ENCODE measurements at regions not wholly inside any gene's neighbourhood (a gene's known extent, or its start where the extent isn't known, plus 50 kb on each side); places are given as distances from the start of the nearest gene placed in this dataset.

DNA sequence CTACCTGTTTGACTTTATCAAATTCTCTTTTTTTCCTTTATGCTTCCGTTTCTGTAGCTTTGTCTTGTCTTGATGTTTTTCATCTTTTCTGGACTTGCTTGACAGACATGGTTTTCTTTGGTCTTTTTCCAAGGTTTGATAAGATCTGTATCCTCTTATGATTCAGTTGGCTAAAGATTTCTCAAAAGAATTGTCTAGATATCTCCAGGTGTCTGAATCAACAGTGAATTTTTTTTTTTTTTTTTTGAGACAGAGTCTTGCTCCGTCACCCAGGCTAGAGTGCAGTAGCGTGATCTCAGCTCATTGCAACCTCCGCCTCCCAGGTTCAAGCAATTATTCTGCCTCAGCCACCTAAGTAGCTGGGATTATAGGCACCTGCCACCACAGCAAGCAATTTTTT lies 357.8 kb upstream of the USP9Y start:
- Histone ChIP-seq H3K27ac (ENCODE audit: low read length) (no peak overlapping the region), H3K9ac (ENCODE audit: low read length) (no peak overlapping the region), H2AFZ (ENCODE audit: low read depth, low read length) (no peak overlapping the region), H3K4me3 (ENCODE audit: low read length) (no peak overlapping the region), H4K20me1 (ENCODE audit: insufficient read depth) (no peaks in the 10 kb centered on the region), H3K79me2 (replicated peaks; ENCODE audit: insufficient read depth, low read length) (no peaks in the 10 kb centered on the region), H3K36me3 (ENCODE audit: insufficient read depth, low read length) (no peaks in the 10 kb centered on the region), H3K9me2 (ENCODE audit: insufficient read depth, low read length) (no peaks in the 10 kb centered on the region), H3K27me3 (ENCODE audit: insufficient read depth, low read depth, low read length) (no peaks in the 10 kb centered on the region), H3K9me3 (ENCODE audit: low read length) (no peaks in the 10 kb centered on the region), H3K4me2 (ENCODE audit: low read length) (no peak overlapping the region), H3F3A (ENCODE audit: insufficient read depth, low read length, poor library complexity, severe bottlenecking) (no peaks in the 10 kb centered on the region)
- TF ChIP-seq POLR2AphosphoS5 (IDR thresholded peaks at IDR 0.05) (no peak), MXI1 (conservative IDR thresholded peaks at IDR 0.05; ENCODE audit: poor library complexity, severe bottlenecking) (no peak), SMC3 (conservative IDR thresholded peaks at IDR 0.05; ENCODE audit: poor library complexity) (no peak), RAD21 (conservative IDR thresholded peaks at IDR 0.05) (no peak), TAF1 (IDR thresholded peaks at IDR 0.05; ENCODE audit: low read depth) (no peak), EP300 (conservative IDR thresholded peaks at IDR 0.05; ENCODE audit: poor library complexity, severe bottlenecking) (no peak), EZH2 (IDR thresholded peaks at IDR 0.05; ENCODE audit: borderline replicate concordance, insufficient read depth, low read length, poor library complexity, severe bottlenecking) (no peak)
- TF ChIP-seq, protein P1, sequence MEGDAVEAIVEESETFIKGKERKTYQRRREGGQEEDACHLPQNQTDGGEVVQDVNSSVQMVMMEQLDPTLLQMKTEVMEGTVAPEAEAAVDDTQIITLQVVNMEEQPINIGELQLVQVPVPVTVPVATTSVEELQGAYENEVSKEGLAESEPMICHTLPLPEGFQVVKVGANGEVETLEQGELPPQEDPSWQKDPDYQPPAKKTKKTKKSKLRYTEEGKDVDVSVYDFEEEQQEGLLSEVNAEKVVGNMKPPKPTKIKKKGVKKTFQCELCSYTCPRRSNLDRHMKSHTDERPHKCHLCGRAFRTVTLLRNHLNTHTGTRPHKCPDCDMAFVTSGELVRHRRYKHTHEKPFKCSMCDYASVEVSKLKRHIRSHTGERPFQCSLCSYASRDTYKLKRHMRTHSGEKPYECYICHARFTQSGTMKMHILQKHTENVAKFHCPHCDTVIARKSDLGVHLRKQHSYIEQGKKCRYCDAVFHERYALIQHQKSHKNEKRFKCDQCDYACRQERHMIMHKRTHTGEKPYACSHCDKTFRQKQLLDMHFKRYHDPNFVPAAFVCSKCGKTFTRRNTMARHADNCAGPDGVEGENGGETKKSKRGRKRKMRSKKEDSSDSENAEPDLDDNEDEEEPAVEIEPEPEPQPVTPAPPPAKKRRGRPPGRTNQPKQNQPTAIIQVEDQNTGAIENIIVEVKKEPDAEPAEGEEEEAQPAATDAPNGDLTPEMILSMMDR (IDR thresholded peaks at IDR 0.05; ENCODE audit: poor library complexity, severe bottlenecking) = no peak
- TF ChIP-seq, protein P2, sequence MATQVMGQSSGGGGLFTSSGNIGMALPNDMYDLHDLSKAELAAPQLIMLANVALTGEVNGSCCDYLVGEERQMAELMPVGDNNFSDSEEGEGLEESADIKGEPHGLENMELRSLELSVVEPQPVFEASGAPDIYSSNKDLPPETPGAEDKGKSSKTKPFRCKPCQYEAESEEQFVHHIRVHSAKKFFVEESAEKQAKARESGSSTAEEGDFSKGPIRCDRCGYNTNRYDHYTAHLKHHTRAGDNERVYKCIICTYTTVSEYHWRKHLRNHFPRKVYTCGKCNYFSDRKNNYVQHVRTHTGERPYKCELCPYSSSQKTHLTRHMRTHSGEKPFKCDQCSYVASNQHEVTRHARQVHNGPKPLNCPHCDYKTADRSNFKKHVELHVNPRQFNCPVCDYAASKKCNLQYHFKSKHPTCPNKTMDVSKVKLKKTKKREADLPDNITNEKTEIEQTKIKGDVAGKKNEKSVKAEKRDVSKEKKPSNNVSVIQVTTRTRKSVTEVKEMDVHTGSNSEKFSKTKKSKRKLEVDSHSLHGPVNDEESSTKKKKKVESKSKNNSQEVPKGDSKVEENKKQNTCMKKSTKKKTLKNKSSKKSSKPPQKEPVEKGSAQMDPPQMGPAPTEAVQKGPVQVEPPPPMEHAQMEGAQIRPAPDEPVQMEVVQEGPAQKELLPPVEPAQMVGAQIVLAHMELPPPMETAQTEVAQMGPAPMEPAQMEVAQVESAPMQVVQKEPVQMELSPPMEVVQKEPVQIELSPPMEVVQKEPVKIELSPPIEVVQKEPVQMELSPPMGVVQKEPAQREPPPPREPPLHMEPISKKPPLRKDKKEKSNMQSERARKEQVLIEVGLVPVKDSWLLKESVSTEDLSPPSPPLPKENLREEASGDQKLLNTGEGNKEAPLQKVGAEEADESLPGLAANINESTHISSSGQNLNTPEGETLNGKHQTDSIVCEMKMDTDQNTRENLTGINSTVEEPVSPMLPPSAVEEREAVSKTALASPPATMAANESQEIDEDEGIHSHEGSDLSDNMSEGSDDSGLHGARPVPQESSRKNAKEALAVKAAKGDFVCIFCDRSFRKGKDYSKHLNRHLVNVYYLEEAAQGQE (IDR thresholded peaks at IDR 0.05; ENCODE audit: borderline replicate concordance) = no peak

DNA sequence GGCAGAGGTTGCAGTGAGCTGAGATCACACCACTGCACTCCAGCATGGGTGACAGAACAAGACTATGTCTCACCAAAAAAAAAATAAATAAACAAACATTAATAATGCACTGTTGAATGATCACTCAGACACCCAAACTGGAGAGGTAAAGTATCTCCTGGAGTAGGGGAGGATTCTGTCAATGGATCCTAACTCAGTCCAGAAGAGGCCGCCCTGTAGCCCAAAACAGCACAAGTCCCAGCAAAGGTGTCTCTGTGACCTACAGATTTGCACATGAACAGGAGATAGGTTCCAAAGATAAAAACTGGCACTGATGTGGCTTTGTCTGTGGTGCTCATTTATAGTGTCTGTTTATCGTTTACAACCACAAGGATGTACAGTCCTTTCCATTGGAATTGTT lies 352.9 kb upstream of the USP9Y start:
- Histone ChIP-seq H3K27me3 (ENCODE audit: insufficient read depth, low read depth, low read length) (no peaks in the 10 kb centered on the region), H2AFZ (ENCODE audit: low read depth, low read length) (no peak overlapping the region), H3K9ac (ENCODE audit: low read length) (no peak overlapping the region), H3K4me2 (ENCODE audit: low read length) (no peak overlapping the region), H3F3A (ENCODE audit: insufficient read depth, low read length, poor library complexity, severe bottlenecking) (no peaks in the 10 kb centered on the region), H3K9me2 (ENCODE audit: insufficient read depth, low read length) (no peaks in the 10 kb centered on the region), H3K79me2 (replicated peaks; ENCODE audit: insufficient read depth, low read length) (no peaks in the 10 kb centered on the region), H4K20me1 (ENCODE audit: insufficient read depth) (no peaks in the 10 kb centered on the region), H3K27ac (ENCODE audit: low read length) (no peak overlapping the region), H3K36me3 (ENCODE audit: insufficient read depth, low read length) (no peaks in the 10 kb centered on the region), H3K4me3 (ENCODE audit: low read length) (no peak overlapping the region), H3K9me3 (ENCODE audit: low read length) (no peaks in the 10 kb centered on the region)
- TF ChIP-seq EP300 (conservative IDR thresholded peaks at IDR 0.05; ENCODE audit: poor library complexity, severe bottlenecking) = no peak
- no peak for TF ChIP-seq SMC3 (conservative IDR thresholded peaks at IDR 0.05; ENCODE audit: poor library complexity)
- TF ChIP-seq RAD21 (conservative IDR thresholded peaks at IDR 0.05) = no peak
- no peak for TF ChIP-seq MXI1 (conservative IDR thresholded peaks at IDR 0.05; ENCODE audit: poor library complexity, severe bottlenecking)
- no peak for TF ChIP-seq EZH2 (IDR thresholded peaks at IDR 0.05; ENCODE audit: borderline replicate concordance, insufficient read depth, low read length, poor library complexity, severe bottlenecking)
- TF ChIP-seq, protein P2 (IDR thresholded peaks at IDR 0.05; ENCODE audit: borderline replicate concordance) = no peak
- TF ChIP-seq, protein P1 (IDR thresholded peaks at IDR 0.05; ENCODE audit: poor library complexity, severe bottlenecking) = no peak
- no peak for TF ChIP-seq TAF1 (IDR thresholded peaks at IDR 0.05; ENCODE audit: low read depth)
- TF ChIP-seq POLR2AphosphoS5 (IDR thresholded peaks at IDR 0.05) = no peak
